HUES64 (cell line): ENCODE measurements at regions not wholly inside any gene's neighbourhood (a gene's known extent, or its start where the extent isn't known, plus 50 kb on each side); places are given as distances from the start of the nearest gene placed in this dataset.

ENCODE experiments used
- H3K27ac ChIP-seq: 2 replicates; pipeline ENCODE4 v1.7.0; 2013; ENCODE audit warnings: low read depth, low read length, inconsistent platforms
- H3K27me3 ChIP-seq: 2 replicates; pipeline ENCODE4 v1.6.1; 2013; ENCODE audit warnings: mild to moderate bottlenecking, low read length; ENCODE audit not compliant: insufficient read depth
- H3K36me3 ChIP-seq: 2 replicates; pipeline ENCODE4 v1.6.1; 2013; ENCODE audit warnings: mild to moderate bottlenecking, low read length; ENCODE audit not compliant: insufficient read depth
- H3K4me1 ChIP-seq: 2 replicates; pipeline ENCODE4 v1.6.1; 2013; ENCODE audit warnings: mild to moderate bottlenecking, low read length, moderate library complexity; ENCODE audit not compliant: insufficient read depth
- H3K4me3 ChIP-seq: 2 replicates; pipeline ENCODE4 v1.5.1; 2013; ENCODE audit warnings: mild to moderate bottlenecking, low read length, moderate library complexity
- H3K9ac ChIP-seq: 2 replicates; pipeline ENCODE4 v1.6.1; 2013; ENCODE audit warnings: mild to moderate bottlenecking, low read depth, low read length
- H3K9me3 ChIP-seq: 2 replicates; pipeline ENCODE4 v1.6.1; 2013; ENCODE audit warnings: low read depth, low read length; ENCODE audit not compliant: insufficient read depth
- WGBS: fragments of 150-250, 120-280 bp; methylation state at CpG from one replicate; pipeline ENCODE4 v1.1.7; 2013; ENCODE audit warnings: missing lambda C conversion rate; 5-methylcytosine and 5-hydroxymethylcytosine counted together

DNA sequence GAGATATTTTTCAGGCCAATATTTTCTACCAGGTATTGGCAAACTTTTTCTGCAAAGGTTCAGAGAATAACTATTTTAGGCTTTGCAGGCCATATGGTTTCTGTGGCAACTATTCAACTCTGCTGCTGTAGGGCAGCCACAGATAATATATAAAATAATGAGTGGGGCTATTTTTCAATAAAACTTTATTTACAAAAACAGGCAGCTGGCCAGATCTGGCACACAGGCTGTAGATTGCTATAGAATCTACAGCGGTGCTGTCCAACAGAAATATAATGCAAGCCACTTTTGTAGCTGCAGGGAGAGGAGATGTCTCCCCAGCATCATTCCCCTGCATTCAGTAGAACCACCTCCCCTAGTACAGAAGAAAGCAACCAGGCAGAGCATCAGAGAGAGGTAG, 97.6 kb upstream of the BCOR start:
- H3K9ac ChIP-seq: no peak overlapping the region
- 100% methylated on average over 1 of the region's 1 CpG for WGBS

GRCh38 chrX:40192196-40192595, 94.4 kb upstream of the BCOR start:
- Histone ChIP-seq H3K4me1 (no peaks in the 10 kb centered on the region), H3K9ac (no peak overlapping the region), H3K27ac (no peak overlapping the region), H3K36me3 (no peaks in the 10 kb centered on the region), H3K27me3 (no peaks in the 10 kb centered on the region), H3K4me3 (no peak overlapping the region), H3K9me3 (no peaks in the 10 kb centered on the region)
- WGBS: 92% methylated on average over 1 of the region's 1 CpG

More for the DNA sequence above, 97.6 kb upstream of the BCOR start:
- Histone ChIP-seq H3K9me3 (no peaks in the 10 kb centered on the region), H3K27me3 (no peaks in the 10 kb centered on the region), H3K36me3 (no peaks in the 10 kb centered on the region), H3K4me1 (no peaks in the 10 kb centered on the region), H3K27ac (no peak overlapping the region), H3K4me3 (no peak overlapping the region)

DNA sequence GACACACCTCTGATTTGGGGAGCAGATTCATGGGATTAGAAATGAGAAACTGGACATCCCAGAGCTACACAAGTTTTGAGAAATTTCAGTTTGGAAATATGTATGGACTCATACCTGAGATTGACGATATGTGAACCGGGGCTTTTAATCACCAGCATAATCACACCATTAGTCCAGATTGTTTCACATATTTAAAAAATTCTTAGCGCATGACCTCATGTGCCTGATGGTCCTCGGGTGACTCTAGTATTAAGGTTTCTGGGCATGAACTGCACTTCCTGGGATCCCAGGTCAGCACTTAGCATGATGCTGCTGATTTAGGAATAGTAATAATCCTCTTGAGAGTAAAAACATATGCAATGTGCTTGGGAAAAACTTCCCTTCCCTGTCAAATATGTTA, 91.9 kb upstream of the BCOR start:
- H3K4me1 ChIP-seq: no peaks in the 10 kb centered on the region
- H3K27me3 ChIP-seq: no peaks in the 10 kb centered on the region
- H3K9ac ChIP-seq: no peak overlapping the region
- no peak overlapping the region for H3K27ac ChIP-seq
- H3K9me3 ChIP-seq: peaks cover 3% of the 10 kb centered on the region; the same call in 1 of the 2 replicates
- WGBS: 94% methylated on average over 4 of the region's 4 CpGs
- H3K4me3 ChIP-seq: no peak overlapping the region
- no peaks in the 10 kb centered on the region for H3K36me3 ChIP-seq

DNA sequence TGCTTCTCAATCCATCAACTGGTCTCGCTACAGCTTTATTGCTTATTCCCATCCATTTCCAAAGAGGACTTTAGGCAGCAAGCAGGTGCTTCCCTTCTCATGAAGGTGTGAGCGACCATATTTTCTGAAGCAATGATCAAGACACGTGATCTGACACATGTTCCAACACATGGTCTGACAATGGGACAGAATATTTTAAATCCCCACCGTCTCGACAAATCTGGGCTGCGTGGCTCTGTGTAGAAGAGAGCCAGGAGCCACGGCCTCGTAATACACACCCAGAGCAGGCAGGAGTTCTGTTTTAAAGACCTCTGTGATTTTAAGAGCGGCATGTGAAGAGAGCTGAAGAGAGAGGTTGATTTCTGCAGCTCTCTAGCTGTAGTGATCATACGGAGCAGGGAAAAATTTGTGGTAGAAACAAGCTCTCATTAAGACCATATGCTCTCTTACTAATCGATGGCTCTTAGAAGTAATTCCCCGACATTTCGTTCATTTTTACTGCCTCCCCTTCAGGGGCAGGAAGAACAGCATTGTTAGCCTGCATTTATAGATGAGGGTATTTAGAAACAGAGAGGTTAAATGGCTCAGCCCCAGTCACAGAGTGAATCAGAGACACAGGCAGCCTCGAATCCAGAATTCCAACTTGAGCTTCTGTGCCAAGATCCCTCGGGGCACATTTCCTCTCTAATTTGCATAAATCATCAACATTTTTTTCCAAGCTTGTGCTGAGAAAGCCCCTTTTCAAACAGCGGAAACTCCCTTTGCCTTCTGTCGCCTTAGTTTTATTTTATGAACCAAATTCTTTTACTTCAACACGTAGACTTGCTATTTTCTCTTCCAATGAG, 91.0 kb upstream of the BCOR start:
- Histone ChIP-seq H3K9me3 (peaks cover 3% of the 10 kb centered on the region; the same call in 1 of the 2 replicates), H3K9ac (no peak overlapping the region), H3K36me3 (no peaks in the 10 kb centered on the region), H3K27ac (no peak overlapping the region), H3K4me3 (no peak overlapping the region), H3K27me3 (no peaks in the 10 kb centered on the region), H3K4me1 (no peaks in the 10 kb centered on the region)
- WGBS: 86% methylated on average over 17 of the region's 18 CpGs

DNA sequence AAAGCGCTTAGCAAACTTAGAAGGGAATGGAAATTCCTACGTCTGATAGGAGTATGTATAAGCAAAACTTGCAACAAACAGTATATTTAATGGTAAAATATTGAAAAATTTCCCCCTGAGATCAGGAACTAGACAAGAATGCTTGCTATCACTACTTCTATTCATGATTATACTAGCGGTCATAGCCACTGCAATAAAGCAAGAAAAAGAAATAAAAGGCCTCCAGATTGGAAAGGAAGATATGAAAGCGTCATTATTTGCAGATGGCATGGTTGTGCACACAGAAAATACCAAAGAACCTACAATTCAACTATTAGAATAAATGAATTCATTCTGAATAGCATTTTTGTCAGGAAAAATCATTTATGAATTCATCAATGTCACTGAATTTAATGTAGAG, 87.2 kb upstream of the BCOR start:
- Histone ChIP-seq H3K9me3 (peaks cover 3% of the 10 kb centered on the region; the same call in 1 of the 2 replicates), H3K36me3 (no peaks in the 10 kb centered on the region), H3K4me1 (no peaks in the 10 kb centered on the region), H3K9ac (no peak overlapping the region), H3K27ac (no peak overlapping the region), H3K4me3 (no peak overlapping the region), H3K27me3 (no peaks in the 10 kb centered on the region)
- WGBS: no CpG with 5 or more reads among the region's 4 CpGs

GRCh38 chrX:40182615-40183014, 84.9 kb upstream of the BCOR start:
- H3K27ac ChIP-seq: no peak overlapping the region
- 77% methylated on average over 1 of the region's 2 CpGs for WGBS
- H3K9me3 ChIP-seq: peaks cover 3% of the 10 kb centered on the region; the same call in 1 of the 2 replicates
- H3K36me3 ChIP-seq: no peaks in the 10 kb centered on the region
- no peaks in the 10 kb centered on the region for H3K4me1 ChIP-seq
- no peaks in the 10 kb centered on the region for H3K27me3 ChIP-seq
- H3K9ac ChIP-seq: no peak overlapping the region
- no peak overlapping the region for H3K4me3 ChIP-seq

GRCh38 chrX:40182095-40182494, 84.3 kb upstream of the BCOR start:
- H3K9me3 ChIP-seq: peaks cover 3% of the 10 kb centered on the region; the same call in 1 of the 2 replicates
- no peaks in the 10 kb centered on the region for H3K36me3 ChIP-seq
- H3K4me1 ChIP-seq: no peaks in the 10 kb centered on the region
- no peak overlapping the region for H3K27ac ChIP-seq
- H3K9ac ChIP-seq: no peak overlapping the region
- no peaks in the 10 kb centered on the region for H3K27me3 ChIP-seq
- H3K4me3 ChIP-seq: no peak overlapping the region
- 96% methylated on average over 7 of the region's 7 CpGs for WGBS

GRCh38 chrX:40179283-40179682, 81.5 kb upstream of the BCOR start:
- Histone ChIP-seq H3K27ac (no peak overlapping the region), H3K36me3 (no peaks in the 10 kb centered on the region), H3K9me3 (no peaks in the 10 kb centered on the region), H3K4me3 (no peak overlapping the region), H3K4me1 (peaks cover 5% of the 10 kb centered on the region; the same call in 1 of the 2 replicates), H3K27me3 (no peaks in the 10 kb centered on the region), H3K9ac (no peak overlapping the region)
- 88% methylated on average over 5 of the region's 7 CpGs for WGBS

DNA sequence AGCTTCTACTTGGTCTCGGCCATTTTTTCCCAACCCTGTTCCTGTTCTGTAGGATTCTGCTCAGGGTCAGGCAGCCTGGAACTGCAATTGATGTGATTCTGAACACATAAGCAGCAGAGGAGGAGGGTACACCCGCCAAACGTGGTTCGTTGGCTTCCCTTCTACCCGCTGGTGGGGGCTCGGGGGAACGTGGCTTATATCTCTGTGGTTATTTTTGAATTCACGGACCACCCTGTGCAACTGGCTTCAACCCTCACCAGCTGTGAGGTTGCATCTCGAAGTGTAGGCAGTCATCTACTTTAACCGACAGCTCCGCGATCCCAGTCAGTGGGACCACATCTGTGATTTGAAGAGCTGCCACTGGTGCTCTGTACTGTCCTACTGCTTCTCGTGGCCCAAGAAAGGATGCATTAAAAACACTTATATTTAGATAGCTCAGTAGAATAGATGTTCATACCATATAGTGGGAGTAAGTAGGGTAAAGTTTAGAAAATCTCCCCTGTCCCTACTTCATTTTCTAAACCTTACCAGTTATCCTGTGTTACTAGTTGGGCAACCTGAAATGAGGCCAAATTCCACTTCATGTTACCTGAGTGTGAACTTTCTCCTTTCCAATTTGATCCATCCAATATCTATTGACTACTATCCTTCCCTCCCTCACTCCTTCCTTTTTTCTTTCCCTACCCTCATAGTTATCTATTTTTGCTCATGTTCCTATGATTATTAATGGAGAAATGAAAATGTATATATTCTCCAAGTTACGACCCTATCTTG, 80.4 kb upstream of the BCOR start:
- no peak overlapping the region for H3K4me3 ChIP-seq
- H3K4me1 ChIP-seq: peaks cover 16% of the 10 kb centered on the region
- no peak overlapping the region for H3K9ac ChIP-seq
- 93% methylated on average over 12 of the region's 14 CpGs for WGBS
- no peak overlapping the region for H3K27ac ChIP-seq
- no peaks in the 10 kb centered on the region for H3K9me3 ChIP-seq
- H3K36me3 ChIP-seq: no peaks in the 10 kb centered on the region
- peaks cover 5% of the 10 kb centered on the region for H3K27me3 ChIP-seq

GRCh38 chrX:40177489-40177888, 79.7 kb upstream of the BCOR start:
- H3K4me3 ChIP-seq: peak overlapping the region; percentile 68
- WGBS: 93% methylated on average over 2 of the region's 2 CpGs
- H3K27ac ChIP-seq: no peak overlapping the region

GRCh38 chrX:40177117-40177430, 79.3 kb upstream of the BCOR start:
- 16% methylated on average over 6 of the region's 14 CpGs for WGBS
- H3K9me3 ChIP-seq: no peaks in the 10 kb centered on the region
- peak overlapping the region; percentile 91; the same call in 1 of the 2 replicates for H3K27ac ChIP-seq
- H3K9ac ChIP-seq: peak overlapping the region; percentile 55; the same call in 1 of the 2 replicates
- H3K27me3 ChIP-seq: peaks cover 14% of the 10 kb centered on the region
- H3K4me3 ChIP-seq: peak overlapping the region; percentile 68
- H3K36me3 ChIP-seq: no peaks in the 10 kb centered on the region
- peaks cover 17% of the 10 kb centered on the region for H3K4me1 ChIP-seq

More at GRCh38 chrX:40177489-40177888, 79.7 kb upstream of the BCOR start:
- H3K4me1 ChIP-seq: peaks cover 17% of the 10 kb centered on the region
- H3K36me3 ChIP-seq: no peaks in the 10 kb centered on the region
- no peaks in the 10 kb centered on the region for H3K9me3 ChIP-seq
- H3K27me3 ChIP-seq: peaks cover 11% of the 10 kb centered on the region
- H3K9ac ChIP-seq: no peak overlapping the region
